ENCODE measurements at regions not wholly inside any gene's neighbourhood (a gene's known extent, or its start where the extent isn't known, plus 50 kb on each side); places are given as distances from the start of the nearest gene placed in this dataset.

- TF ChIP-seq CTCF (IDR thresholded peaks at IDR 0.05; ENCODE audit: poor library complexity) (no peak), EZH2 (IDR thresholded peaks at IDR 0.05; ENCODE audit: borderline replicate concordance) (no peak)
These were observed 275.6 kb downstream of the SLC4A3 start for GRCh38 chr2:219902891-219903552.

Data from hepatocyte (in vitro differentiated cells).